AG04449 (cell line): ENCODE measurements at regions not wholly inside any gene's neighbourhood (a gene's known extent, or its start where the extent isn't known, plus 50 kb on each side); places are given as distances from the start of the nearest gene placed in this dataset.
"Not testable (repeated sequence)": the region's sequence is repeated elsewhere in the genome, so short reads cannot be mapped to it uniquely, and the experiment has no call there.

Experiments
- CTCF ChIA-PET: fragments of 350-600 bp; formaldehyde crosslinking; extraction: SDS; loops from one replicate; lab custom pipeline; 2021; ENCODE audit warnings: antibody characterized with exemption; lab: Yijun Ruan, JAX
- POLR2A ChIA-PET: fragments of 400-600, 350-600 bp; formaldehyde crosslinking; extraction: SDS; loops from one replicate; lab custom pipeline; 2020; ENCODE audit warnings: antibody characterized with exemption, inconsistent platforms; lab: Yijun Ruan, JAX
- DNase-seq: peaks from one replicate; pipeline ENCODE4 v3.0.0-alpha.2; 2010; ENCODE audit warnings: low read depth, low spot score
- H3K4me3 ChIP-seq: 2 replicates; pipeline ENCODE4 v1.5.1; 2011; ENCODE audit warnings: low read depth, mild to moderate bottlenecking, control low read depth, low read length
- TF ChIP-seq, protein P1 (sequence below): IDR thresholded peaks from one replicate; pipeline ENCODE4 v1.5.1; 2011; ENCODE audit warnings: mild to moderate bottlenecking, moderate library complexity, low read length, control low read depth, inconsistent platforms; ENCODE audit not compliant: insufficient read depth; ENCODE audit errors: missing control alignments

DNA sequence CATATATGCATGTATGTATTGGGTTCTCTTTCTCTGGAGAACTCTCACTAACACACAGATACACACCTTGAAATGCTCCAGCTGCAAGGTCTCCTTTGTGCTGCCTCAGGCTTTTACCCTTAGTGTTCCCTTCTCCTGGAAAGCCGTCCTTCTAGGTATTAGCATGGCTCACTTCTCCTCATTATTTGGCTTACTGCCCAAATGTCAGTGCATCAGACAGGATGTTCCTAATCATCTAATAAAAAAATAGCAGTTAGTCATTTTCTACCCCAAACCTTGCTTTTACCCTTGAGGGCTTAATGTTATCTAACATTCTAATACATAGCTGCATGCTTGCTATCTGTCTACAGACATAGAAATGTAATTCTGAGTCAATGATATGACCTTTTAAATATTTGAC, 109.0 kb upstream of the SLC16A7 start:
- no peak overlapping the region for H3K4me3 ChIP-seq
- CTCF ChIA-PET = no interaction called here
- DNase-seq = no peak
- TF ChIP-seq, protein P1, sequence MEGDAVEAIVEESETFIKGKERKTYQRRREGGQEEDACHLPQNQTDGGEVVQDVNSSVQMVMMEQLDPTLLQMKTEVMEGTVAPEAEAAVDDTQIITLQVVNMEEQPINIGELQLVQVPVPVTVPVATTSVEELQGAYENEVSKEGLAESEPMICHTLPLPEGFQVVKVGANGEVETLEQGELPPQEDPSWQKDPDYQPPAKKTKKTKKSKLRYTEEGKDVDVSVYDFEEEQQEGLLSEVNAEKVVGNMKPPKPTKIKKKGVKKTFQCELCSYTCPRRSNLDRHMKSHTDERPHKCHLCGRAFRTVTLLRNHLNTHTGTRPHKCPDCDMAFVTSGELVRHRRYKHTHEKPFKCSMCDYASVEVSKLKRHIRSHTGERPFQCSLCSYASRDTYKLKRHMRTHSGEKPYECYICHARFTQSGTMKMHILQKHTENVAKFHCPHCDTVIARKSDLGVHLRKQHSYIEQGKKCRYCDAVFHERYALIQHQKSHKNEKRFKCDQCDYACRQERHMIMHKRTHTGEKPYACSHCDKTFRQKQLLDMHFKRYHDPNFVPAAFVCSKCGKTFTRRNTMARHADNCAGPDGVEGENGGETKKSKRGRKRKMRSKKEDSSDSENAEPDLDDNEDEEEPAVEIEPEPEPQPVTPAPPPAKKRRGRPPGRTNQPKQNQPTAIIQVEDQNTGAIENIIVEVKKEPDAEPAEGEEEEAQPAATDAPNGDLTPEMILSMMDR = no peak
- POLR2A ChIA-PET = no interaction called here

DNA sequence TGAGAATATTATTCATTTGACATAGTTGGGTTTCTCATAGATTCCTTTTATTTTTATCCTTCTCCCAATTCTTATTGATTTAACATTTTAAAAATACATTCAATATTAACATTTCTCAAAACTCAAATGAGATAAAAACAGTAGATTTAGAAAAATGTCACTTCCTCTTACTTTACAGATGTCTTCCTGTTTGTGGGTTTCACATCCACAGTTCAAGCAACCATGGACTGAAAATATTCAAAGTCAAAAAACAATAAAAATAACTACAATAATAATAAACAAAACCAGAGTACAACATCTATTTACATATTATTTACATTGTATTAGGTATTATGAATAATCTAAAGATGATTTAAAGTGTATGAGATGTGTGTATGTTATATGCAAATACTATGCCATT, 111.3 kb upstream of the SLC16A7 start:
- DNase-seq = no peak
- H3K4me3 ChIP-seq = no peak overlapping the region
- CTCF ChIA-PET = no interaction called here

DNA sequence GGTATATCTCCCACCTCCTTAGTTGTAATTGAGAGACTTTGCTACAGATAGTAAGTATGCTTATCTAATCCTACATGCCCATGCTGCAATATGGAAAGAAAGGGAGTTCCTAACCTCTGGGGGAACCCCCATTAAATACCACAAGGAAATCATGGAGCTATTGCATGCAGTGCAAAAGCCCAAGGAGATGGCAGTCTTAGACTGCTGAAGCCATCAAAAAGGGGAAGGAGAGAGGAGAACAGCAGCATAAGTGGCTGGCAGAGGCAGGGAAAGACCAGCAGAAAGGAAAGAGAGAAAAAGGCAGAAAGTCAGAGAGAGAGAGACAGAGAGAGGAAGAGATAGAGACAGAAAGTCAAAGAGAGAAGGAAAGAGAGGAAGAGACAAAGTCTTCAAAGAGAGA, 121.6 kb upstream of the SLC16A7 start:
- POLR2A ChIA-PET, DNase-seq, H3K4me3 ChIP-seq: not testable (repeated sequence)
- CTCF ChIA-PET = interaction anchor here (2.1 kb wide), 1 partner anchor 334 kb away, joined by 4 read pairs; no protein-coding TSS in a partner anchor

More for the DNA sequence above, 111.3 kb upstream of the SLC16A7 start:
- TF ChIP-seq, protein P1 = no peak
- POLR2A ChIA-PET = no interaction called here

DNA sequence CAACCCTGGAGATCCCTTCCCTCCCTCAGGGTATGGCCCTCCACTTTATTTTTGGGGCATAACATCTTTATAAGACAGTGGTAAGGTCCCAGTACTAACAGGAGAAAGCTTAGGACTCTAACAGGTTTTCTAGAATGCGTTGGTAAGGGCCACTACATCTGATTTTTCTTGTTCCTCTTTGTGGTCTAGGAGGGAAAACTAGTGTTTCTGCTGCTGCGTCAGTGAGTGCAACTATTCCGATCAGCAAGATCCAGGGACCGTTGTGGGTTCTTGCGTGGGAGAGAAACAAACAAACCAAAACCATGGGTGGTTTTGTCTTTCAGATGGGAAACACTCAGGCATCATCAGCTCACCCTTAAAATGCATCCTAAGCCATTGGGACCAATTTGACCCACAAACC, 123.6 kb upstream of the SLC16A7 start:
- POLR2A ChIA-PET = no interaction called here

DNA sequence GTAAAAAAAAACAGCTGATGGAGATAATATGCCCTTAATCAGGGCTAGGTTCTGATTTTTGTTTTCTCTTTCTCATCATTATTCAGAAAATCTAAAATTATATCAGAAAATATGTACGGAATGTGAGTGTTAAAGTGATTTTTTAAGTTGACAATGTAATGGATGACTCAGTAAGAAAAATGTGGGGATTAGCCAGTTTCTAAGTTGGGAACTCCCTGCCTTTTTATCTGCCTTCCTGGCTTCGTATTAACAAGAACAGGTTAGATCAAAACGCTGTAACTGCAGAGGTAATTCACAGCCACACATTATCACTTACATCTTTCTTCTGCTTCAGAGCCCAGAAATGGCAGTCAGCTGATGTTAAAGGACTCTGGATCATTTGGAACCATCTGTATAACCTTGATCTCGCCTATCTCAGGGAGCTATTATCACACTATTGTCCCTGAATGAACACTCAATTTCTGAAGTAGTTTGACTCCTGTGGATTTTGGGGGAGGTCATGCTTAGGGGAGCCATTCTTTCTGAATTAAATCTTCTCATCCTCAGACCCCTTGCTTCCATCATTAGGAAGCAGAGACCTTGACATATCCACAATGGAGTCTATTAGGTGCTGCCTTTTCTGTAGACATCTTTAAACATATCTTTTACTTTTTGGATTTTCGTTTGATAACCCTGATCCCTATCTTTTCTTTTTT, 135.7 kb upstream of the SLC16A7 start:
- TF ChIP-seq, protein P1 = no peak
- ChIA-PET POLR2A (no interaction called here), CTCF (no interaction called here)

More for the DNA sequence above, 123.6 kb upstream of the SLC16A7 start:
- H3K4me3 ChIP-seq = no peak overlapping the region
- CTCF ChIA-PET = interaction anchor here (2.1 kb wide), 1 partner anchor 336 kb away, joined by 4 read pairs; no protein-coding TSS in a partner anchor
- DNase-seq = no peak
- TF ChIP-seq, protein P1 = no peak

DNA sequence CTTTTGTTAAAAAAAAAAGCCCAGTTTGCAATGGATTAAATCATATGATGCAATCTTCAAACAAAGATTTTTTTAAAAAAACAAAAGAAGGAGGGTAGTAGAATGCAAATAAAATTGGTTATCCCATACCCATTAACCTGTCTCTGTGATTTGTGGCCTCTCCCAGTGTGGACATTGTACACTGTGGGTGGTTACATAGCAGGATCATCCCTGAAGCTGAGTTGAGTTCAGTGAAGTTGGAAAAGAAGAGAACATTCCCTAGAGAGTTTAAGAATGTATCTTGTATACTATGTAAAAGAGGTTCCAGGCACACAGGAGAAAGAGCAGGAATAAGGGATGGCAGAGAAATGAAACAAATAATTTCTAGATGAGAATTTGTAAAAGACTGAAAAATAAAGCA, 142.4 kb upstream of the SLC16A7 start:
- TF ChIP-seq, protein P1 = no peak
- POLR2A ChIA-PET = no interaction called here
- no peak overlapping the region for H3K4me3 ChIP-seq
- DNase-seq = no peak
- CTCF ChIA-PET = interaction anchor here (0.6 kb wide), 1 partner anchor 1961 kb away, joined by 3 read pairs; no protein-coding TSS in a partner anchor

More for the DNA sequence above, 135.7 kb upstream of the SLC16A7 start:
- H3K4me3 ChIP-seq = no peak overlapping the region
- no peak for DNase-seq

DNA sequence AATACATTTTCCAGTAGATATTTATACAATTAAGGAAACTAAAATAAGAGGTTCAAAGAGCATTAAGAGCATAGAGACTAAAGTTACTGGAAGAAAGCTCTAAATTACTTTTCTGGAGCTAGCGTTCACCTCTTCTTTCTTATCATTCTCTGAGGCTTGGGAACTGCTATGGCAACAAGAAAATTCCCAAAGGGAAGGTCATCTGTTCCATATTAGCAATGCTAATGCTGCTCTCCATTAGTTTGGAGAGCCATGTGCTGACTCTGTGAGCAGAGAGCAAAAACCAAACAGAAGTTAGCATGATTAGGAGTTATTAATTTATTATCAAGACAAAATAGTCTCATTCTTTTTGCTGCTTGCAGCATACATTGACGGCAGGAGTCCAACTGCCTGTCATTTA, 143.1 kb upstream of the SLC16A7 start:
- DNase-seq = no peak
- ChIA-PET CTCF (interaction anchor here (0.6 kb wide), 1 partner anchor 1961 kb away, joined by 3 read pairs; no protein-coding TSS in a partner anchor), POLR2A (no interaction called here)
- TF ChIP-seq, protein P1 = no peak
- H3K4me3 ChIP-seq = no peak overlapping the region
